NCI-H2081 treated with DMSO at 0.1 percent for 48 hours (cell line): ENCODE measurements at regions not wholly inside any gene's neighbourhood (a gene's known extent, or its start where the extent isn't known, plus 50 kb on each side); places are given as distances from the start of the nearest gene placed in this dataset.
"Not testable (repeated sequence)": the region's sequence is repeated elsewhere in the genome, so short reads cannot be mapped to it uniquely, and the experiment has no call there.

Source experiments
- DNase-seq: peaks from one replicate; lab custom pipeline; 2025; lab: John Stamatoyannopoulos, UW

- no peak for DNase-seq
Observed at GRCh38 chr6:14478381-14479225, 361.0 kb downstream of the CD83 start.

GRCh38 chr6:14481946-14482345, 364.4 kb downstream of the CD83 start:
- not testable (repeated sequence) for DNase-seq

GRCh38 chr6:14487625-14488024, 370.1 kb downstream of the CD83 start:
- DNase-seq, result no peak

- no peak for DNase-seq
Observed at GRCh38 chr6:14488180-14488579, 370.6 kb downstream of the CD83 start.

GRCh38 chr6:14489445-14489844, 371.9 kb downstream of the CD83 start:
- no peak for DNase-seq

- DNase-seq, result no peak
Observed at GRCh38 chr6:14498748-14499147, 381.2 kb downstream of the CD83 start.

GRCh38 chr6:14499309-14499708, 381.7 kb downstream of the CD83 start:
- no peak for DNase-seq

GRCh38 chr6:14499841-14500240, 382.3 kb downstream of the CD83 start:
- no peak for DNase-seq

GRCh38 chr6:14500809-14501208, 383.2 kb downstream of the CD83 start:
- no peak for DNase-seq

- DNase-seq, result no peak
Observed at GRCh38 chr6:14501240-14501639, 383.7 kb downstream of the CD83 start.

- no peak for DNase-seq
Observed at GRCh38 chr6:14501914-14502313, 384.3 kb downstream of the CD83 start.

- DNase-seq, result no peak
Observed at GRCh38 chr6:14502551-14502950, 385.0 kb downstream of the CD83 start.

GRCh38 chr6:14505401-14505800, 387.8 kb downstream of the CD83 start:
- no peak for DNase-seq

- DNase-seq, result no peak
Observed at GRCh38 chr6:14506656-14507246, 389.2 kb downstream of the CD83 start.

- DNase-seq, result no peak
Observed at GRCh38 chr6:14509120-14509519, 391.5 kb downstream of the CD83 start.

GRCh38 chr6:14510038-14510437, 392.5 kb downstream of the CD83 start:
- no peak for DNase-seq

- DNase-seq, result no peak
Observed at GRCh38 chr6:14511061-14511586, 393.6 kb downstream of the CD83 start.

GRCh38 chr6:14512246-14512645, 394.7 kb downstream of the CD83 start:
- DNase-seq, result no peak

- no peak for DNase-seq
Observed at GRCh38 chr6:14513496-14514393, 396.2 kb downstream of the CD83 start.

- DNase-seq, result no peak
Observed at GRCh38 chr6:14516956-14517355, 399.4 kb downstream of the CD83 start.

- no peak for DNase-seq
Observed at GRCh38 chr6:14517516-14518105, 400.0 kb downstream of the CD83 start.
